NCI-H526 (cell line): ENCODE measurements at regions not wholly inside any gene's neighbourhood (a gene's known extent, or its start where the extent isn't known, plus 50 kb on each side); places are given as distances from the start of the nearest gene placed in this dataset.
"Not testable (repeated sequence)": the region's sequence is repeated elsewhere in the genome, so short reads cannot be mapped to it uniquely, and the experiment has no call there.

Experiments used
- DNase-seq, 2 experiments: peaks; one replicate each; lab custom pipeline; 2025; lab: John Stamatoyannopoulos, UW

GRCh38 chr22:25488244-25489020, 76.0 kb upstream of the GRK3 start:
- DNase-seq, result no peak

GRCh38 chr22:25489947-25490346, 74.5 kb upstream of the GRK3 start:
- DNase-seq, result no peak

- DNase-seq, result no peak
Measured at GRCh38 chr22:25490896-25491295, 73.6 kb upstream of the GRK3 start.

- DNase-seq, result no peak
Measured at GRCh38 chr22:25492162-25492561, 72.3 kb upstream of the GRK3 start.

GRCh38 chr22:25492841-25493734, 71.4 kb upstream of the GRK3 start:
- DNase-seq, result no peak

GRCh38 chr22:25493794-25494193, 70.7 kb upstream of the GRK3 start:
- no peak for DNase-seq

- peak; percentile 27 to 62 for DNase-seq
Measured at GRCh38 chr22:25494774-25495173, 69.7 kb upstream of the GRK3 start.

GRCh38 chr22:25495285-25495684, 69.2 kb upstream of the GRK3 start:
- DNase-seq, result no peak

- no peak for DNase-seq
Measured at GRCh38 chr22:25496396-25497064, 67.9 kb upstream of the GRK3 start.

- DNase-seq, result no peak
Measured at GRCh38 chr22:25497181-25497641, 67.3 kb upstream of the GRK3 start.

GRCh38 chr22:25497716-25498115, 66.8 kb upstream of the GRK3 start:
- DNase-seq, result no peak

- DNase-seq, result not testable (repeated sequence)
Measured at GRCh38 chr22:25500671-25501070, 63.8 kb upstream of the GRK3 start.

- DNase-seq, result peak in 1 of 2 experiments; percentile 13
Measured at GRCh38 chr22:25504017-25504416, 60.5 kb upstream of the GRK3 start.

- no peak for DNase-seq
Measured at GRCh38 chr22:25508161-25508560, 56.3 kb upstream of the GRK3 start.

- DNase-seq, result no peak
Measured at GRCh38 chr22:25508761-25509321, 55.6 kb upstream of the GRK3 start.

GRCh38 chr22:25509374-25509791, 55.1 kb upstream of the GRK3 start:
- no peak for DNase-seq

GRCh38 chr22:25510876-25511275, 53.6 kb upstream of the GRK3 start:
- DNase-seq, result no peak

- no peak for DNase-seq
Measured at GRCh38 chr22:25511725-25512124, 52.8 kb upstream of the GRK3 start.

GRCh38 chr22:25514436-25515180, 49.9 kb upstream of the GRK3 start:
- no peak for DNase-seq
